Lower leg skin (tissue), 4 donors: ENCODE measurements at regions not wholly inside any gene's neighbourhood (a gene's known extent, or its start where the extent isn't known, plus 50 kb on each side); places are given as distances from the start of the nearest gene placed in this dataset.

Experiments
- DNase-seq, 2 donors: peaks; one replicate each; pipeline ENCODE4 v3.0.0-alpha.2; 2019; ENCODE audit warnings: low spot score in 2 of 2
- H3K4me3 ChIP-seq: fragments of 200-600 bp; sonication (generic); 2 replicates; pipeline ENCODE4 v1.5.1; 2017; ENCODE audit warnings: mild to moderate bottlenecking, low read depth; ENCODE audit not compliant: poor library complexity, severe bottlenecking
- POLR2A ChIP-seq, 2 donors: fragments of 450-650 bp; IDR thresholded peaks; one replicate each; pipeline ENCODE4 v1.6.1; 2016 to 2017; ENCODE audit warnings: antibody characterized with exemption in 2 of 2, mild to moderate bottlenecking in 1 of 2, moderate library complexity in 1 of 2
- WGBS, 2 donors: methylation state at CpG; one replicate each; pipeline ENCODE4 v1.1.5; 2018; 5-methylcytosine and 5-hydroxymethylcytosine counted together
- intact Hi-C: fragments of 100-400 bp; cut with DNase I; formaldehyde crosslinking; loops from one replicate; pipeline ENCODE4 v1.15.0; 2023; ENCODE audit warnings: low total_unique reads
- TF ChIP-seq, protein P1 (sequence below), 3 donors: fragments of 450-650 bp; IDR thresholded peaks; one replicate each; pipeline ENCODE4 v1.5.1; 2016; ENCODE audit warnings: antibody characterized with exemption in 3 of 3, mild to moderate bottlenecking in 3 of 3, moderate library complexity in 2 of 3

DNA sequence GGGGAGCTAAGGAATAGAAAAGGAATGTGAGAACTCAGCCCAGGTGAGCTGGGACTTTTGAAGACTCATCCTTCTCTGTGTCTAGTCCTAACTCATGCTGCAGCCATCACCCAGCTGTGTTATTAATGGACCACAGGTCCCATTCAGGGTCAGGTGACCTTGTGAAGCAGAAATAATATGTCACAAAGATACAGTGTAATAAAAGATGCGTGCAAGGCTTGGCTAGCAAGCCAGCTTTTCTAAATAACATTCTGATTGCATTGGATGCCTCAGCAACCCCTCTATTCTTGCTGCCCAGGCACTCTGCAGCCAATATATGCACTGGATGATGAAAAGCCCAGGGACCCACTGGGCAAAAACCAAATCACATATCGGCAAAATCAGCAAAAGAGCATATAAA lies 393.1 kb upstream of the PIK3C3 start:
- TF ChIP-seq, protein P1, sequence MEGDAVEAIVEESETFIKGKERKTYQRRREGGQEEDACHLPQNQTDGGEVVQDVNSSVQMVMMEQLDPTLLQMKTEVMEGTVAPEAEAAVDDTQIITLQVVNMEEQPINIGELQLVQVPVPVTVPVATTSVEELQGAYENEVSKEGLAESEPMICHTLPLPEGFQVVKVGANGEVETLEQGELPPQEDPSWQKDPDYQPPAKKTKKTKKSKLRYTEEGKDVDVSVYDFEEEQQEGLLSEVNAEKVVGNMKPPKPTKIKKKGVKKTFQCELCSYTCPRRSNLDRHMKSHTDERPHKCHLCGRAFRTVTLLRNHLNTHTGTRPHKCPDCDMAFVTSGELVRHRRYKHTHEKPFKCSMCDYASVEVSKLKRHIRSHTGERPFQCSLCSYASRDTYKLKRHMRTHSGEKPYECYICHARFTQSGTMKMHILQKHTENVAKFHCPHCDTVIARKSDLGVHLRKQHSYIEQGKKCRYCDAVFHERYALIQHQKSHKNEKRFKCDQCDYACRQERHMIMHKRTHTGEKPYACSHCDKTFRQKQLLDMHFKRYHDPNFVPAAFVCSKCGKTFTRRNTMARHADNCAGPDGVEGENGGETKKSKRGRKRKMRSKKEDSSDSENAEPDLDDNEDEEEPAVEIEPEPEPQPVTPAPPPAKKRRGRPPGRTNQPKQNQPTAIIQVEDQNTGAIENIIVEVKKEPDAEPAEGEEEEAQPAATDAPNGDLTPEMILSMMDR (IDR thresholded peaks at IDR 0.05), result no peak
- no peak for TF ChIP-seq POLR2A (IDR thresholded peaks at IDR 0.05)
- intact Hi-C loops, result no loop called here
- DNase-seq, result no peak
- H3K4me3 ChIP-seq, result no peak overlapping the region
- WGBS, 2 donors, result 65 to 87% methylated on average over 2 of the region's 2 CpGs

DNA sequence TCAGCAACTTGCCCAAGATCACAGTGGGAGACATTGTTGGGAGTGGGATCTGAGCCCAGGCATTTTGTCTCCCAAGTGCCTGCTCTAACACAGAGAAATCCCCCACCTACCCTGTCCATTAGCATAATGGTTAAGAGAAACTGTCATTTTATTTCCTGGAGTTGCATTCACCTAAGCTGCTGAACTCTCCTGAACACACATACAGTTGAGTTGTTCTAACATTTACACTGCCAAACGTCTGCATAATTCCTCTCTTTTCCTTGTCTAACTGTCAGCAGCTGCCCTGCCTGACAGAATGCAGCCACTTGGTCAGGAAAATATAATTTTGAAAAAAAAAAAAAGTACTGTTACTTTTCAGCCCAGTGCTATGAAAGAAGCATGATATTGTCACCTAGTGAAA lies 396.3 kb upstream of the PIK3C3 start:
- no peak for DNase-seq
- intact Hi-C loops, result no loop called here
- H3K4me3 ChIP-seq, result no peak overlapping the region
- TF ChIP-seq, protein P1 (IDR thresholded peaks at IDR 0.05), result no peak
- TF ChIP-seq POLR2A (IDR thresholded peaks at IDR 0.05), result no peak
- 32 to 51% methylated on average over 1 of the region's 1 CpG for WGBS, 2 donors

DNA sequence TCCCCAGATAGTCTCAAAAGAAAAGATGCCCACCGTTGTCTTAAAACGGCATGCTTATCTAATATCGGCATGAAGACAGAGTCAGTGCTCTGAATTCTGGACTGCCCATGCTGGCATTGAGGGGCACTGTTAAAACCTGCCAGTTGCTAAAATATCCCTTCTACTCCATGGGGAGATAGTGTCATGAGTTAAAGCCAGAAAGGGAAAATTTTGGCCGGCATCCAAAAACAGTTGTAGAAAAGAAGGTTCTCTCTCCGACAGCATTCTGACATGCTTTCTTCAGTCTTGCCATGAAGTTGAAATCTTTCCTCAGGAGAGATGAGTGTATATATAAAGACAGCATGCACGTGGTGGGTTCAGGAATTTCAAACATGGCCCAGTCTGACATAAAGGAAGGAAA lies 401.3 kb upstream of the PIK3C3 start:
- no peak for DNase-seq
- TF ChIP-seq, protein P1 (IDR thresholded peaks at IDR 0.05), result no peak
- no peak for TF ChIP-seq POLR2A (IDR thresholded peaks at IDR 0.05)
- WGBS, 2 donors, result 57 to 62% methylated on average over 6 of the region's 6 CpGs
- intact Hi-C loops, result no loop called here
- no peak overlapping the region for H3K4me3 ChIP-seq

DNA sequence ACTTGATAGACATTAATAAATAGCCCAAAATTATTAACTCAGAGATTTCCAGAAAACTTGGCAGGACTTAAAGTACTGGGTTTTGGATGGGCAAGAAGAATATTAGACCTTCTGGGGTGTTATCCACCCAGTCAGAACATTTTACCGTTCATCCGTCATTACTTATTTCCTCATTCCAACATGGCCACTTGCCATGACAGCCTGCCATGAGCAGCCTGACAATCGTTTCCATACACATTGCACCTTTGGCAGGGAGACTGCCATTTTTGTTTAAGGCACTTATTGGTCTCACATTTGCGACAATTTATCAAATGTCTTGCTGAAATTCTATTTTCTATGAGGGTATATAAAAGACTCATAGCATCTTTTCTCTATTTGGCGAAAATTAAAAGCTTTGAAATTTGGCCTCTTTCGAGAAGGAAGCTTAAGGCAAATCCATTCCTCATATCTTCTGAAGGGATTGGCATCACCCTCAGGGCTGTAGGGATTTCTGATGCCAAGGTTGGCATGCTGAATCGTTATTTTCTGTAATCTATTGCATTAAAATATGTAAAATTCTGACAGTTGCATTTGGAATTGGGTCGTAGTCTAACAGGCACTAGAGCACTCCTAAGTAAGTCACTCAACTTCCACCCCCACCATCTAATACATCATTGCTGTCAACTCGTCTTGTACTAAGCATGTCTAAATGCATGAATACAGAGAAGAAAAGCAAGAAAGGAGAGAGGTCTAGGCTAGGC lies 406.3 kb upstream of the PIK3C3 start:
- WGBS, 2 donors, result 43 to 52% methylated on average over 9 of the region's 9 CpGs
- intact Hi-C loops, result no loop called here
- H3K4me3 ChIP-seq, result no peak overlapping the region
- TF ChIP-seq, protein P1 (IDR thresholded peaks at IDR 0.05), result no peak
- TF ChIP-seq POLR2A (IDR thresholded peaks at IDR 0.05), result no peak
- no peak for DNase-seq

DNA sequence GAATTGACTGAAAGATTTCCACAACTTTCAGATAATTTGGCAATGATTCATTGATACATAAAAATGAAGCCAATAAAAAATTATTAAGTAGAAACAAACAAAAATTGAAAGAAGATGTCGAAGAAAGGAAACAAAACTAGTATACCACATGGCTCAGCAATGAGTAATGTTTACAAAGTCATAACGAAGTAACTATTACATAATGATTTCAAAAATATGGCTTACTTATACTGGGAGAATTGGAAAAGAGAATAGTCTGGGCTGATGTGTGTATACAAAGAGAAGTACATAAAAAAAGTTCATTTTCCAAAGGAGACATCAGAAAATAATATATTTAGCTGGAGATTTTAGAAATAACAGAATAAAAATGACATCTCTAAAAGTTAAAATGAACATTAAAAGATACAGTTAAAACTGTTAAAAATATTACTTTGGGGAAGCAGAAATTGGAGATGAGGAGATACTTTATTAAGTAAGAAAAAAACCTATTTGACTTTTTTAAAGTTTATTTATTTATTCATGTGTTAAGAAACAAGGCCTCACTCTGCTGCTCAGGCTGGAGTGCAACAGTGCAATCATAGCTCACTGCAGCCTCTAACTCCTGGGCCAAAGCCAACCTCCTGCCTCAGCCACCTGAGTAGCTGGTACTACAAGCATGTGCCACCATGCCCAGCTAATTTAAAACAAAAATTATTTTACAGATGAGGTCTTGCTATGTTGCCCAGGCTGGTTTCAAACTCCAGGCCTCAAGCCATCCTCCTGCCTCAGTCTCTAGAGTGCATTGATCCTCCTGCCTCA lies 409.7 kb upstream of the PIK3C3 start:
- no peak overlapping the region for H3K4me3 ChIP-seq
- intact Hi-C loops, result no loop called here
- DNase-seq, result no peak
- TF ChIP-seq, protein P1 (IDR thresholded peaks at IDR 0.05), result no peak
- no peak for TF ChIP-seq POLR2A (IDR thresholded peaks at IDR 0.05)
- 45 to 66% methylated on average over 2 of the region's 2 CpGs for WGBS, 2 donors
